22Rv1 (cell line): ENCODE measurements at regions not wholly inside any gene's neighbourhood (a gene's known extent, or its start where the extent isn't known, plus 50 kb on each side); places are given as distances from the start of the nearest gene placed in this dataset.

Experiments used
- ZFX ChIP-seq: fragments of 450-650 bp; IDR thresholded peaks from 2 replicates; pipeline ENCODE4 v1.6.1; 2017; ENCODE audit warnings: antibody characterized with exemption, borderline replicate concordance
- TF ChIP-seq, protein P1 (sequence below): fragments of 450-650 bp; IDR thresholded peaks from 2 replicates; pipeline ENCODE4 v1.5.1; 2017; ENCODE audit warnings: mild to moderate bottlenecking

DNA sequence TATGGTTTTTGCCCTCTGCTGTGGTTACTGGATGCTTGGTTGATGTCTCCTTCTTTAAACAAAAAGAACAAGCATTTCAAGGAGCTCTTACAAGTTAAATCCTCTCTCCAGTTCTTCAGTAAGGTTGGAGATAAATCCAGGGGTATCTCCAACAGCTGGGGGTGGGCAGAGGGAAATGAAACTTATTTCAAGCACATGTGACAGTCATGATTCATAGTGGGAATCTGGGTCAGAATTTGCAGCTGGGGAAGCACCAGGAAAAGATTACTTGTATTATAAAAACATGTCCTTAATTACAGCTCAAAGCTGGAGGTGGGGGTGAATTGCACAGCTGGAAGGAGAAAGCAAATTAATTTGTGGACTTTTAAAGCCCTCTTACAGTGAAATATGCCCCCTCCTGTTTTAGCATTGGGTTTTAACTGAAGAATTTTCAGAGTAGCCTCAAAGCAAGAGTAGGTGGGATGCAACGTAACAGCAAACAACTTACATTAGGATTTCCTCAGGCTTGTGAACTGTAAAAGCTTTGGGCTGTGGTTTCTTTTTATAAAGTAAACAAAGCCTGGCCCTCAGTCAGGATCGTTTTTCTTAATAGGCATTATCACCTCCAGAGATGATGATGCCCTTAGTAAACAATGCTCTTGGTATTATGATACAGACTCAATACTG, 596.4 kb downstream of the NYAP2 start:
- TF ChIP-seq, protein P1, sequence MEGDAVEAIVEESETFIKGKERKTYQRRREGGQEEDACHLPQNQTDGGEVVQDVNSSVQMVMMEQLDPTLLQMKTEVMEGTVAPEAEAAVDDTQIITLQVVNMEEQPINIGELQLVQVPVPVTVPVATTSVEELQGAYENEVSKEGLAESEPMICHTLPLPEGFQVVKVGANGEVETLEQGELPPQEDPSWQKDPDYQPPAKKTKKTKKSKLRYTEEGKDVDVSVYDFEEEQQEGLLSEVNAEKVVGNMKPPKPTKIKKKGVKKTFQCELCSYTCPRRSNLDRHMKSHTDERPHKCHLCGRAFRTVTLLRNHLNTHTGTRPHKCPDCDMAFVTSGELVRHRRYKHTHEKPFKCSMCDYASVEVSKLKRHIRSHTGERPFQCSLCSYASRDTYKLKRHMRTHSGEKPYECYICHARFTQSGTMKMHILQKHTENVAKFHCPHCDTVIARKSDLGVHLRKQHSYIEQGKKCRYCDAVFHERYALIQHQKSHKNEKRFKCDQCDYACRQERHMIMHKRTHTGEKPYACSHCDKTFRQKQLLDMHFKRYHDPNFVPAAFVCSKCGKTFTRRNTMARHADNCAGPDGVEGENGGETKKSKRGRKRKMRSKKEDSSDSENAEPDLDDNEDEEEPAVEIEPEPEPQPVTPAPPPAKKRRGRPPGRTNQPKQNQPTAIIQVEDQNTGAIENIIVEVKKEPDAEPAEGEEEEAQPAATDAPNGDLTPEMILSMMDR = no peak
- TF ChIP-seq ZFX = no peak
